Activated T-cell treated with anti-CD3 and anti-CD28 coated beads, Interleukin-2, amount 50 U/mL, for 48 hours (primary cell): ENCODE measurements at regions not wholly inside any gene's neighbourhood (a gene's known extent, or its start where the extent isn't known, plus 50 kb on each side); places are given as distances from the start of the nearest gene placed in this dataset.
"Not testable (repeated sequence)": the region's sequence is repeated elsewhere in the genome, so short reads cannot be mapped to it uniquely, and the experiment has no call there.

Experiments used
- DNase-seq, 2 experiments: peaks; one replicate each; pipeline ENCODE4 v3.0.0-alpha.2; 2020

- no peak for DNase-seq
Observed at GRCh38 chr1:209155546-209155945, 428.0 kb upstream of the CAMK1G start.

GRCh38 chr1:209156991-209157390 lies 426.5 kb upstream of the CAMK1G start:
- DNase-seq = no peak

- DNase-seq = no peak
Observed at GRCh38 chr1:209157546-209158249, 425.8 kb upstream of the CAMK1G start.

GRCh38 chr1:209158851-209159250 lies 424.7 kb upstream of the CAMK1G start:
- DNase-seq = no peak

GRCh38 chr1:209160230-209160629 lies 423.3 kb upstream of the CAMK1G start:
- DNase-seq = no peak

- no peak for DNase-seq
Observed at GRCh38 chr1:209162651-209163050, 420.9 kb upstream of the CAMK1G start.

- no peak for DNase-seq
Observed at GRCh38 chr1:209168204-209168603, 415.3 kb upstream of the CAMK1G start.

- no peak for DNase-seq
Observed at GRCh38 chr1:209171151-209171550, 412.4 kb upstream of the CAMK1G start.

GRCh38 chr1:209172286-209172685 lies 411.2 kb upstream of the CAMK1G start:
- DNase-seq = no peak

GRCh38 chr1:209172792-209173542 lies 410.5 kb upstream of the CAMK1G start:
- not testable (repeated sequence) for DNase-seq

- not testable (repeated sequence) for DNase-seq
Observed at GRCh38 chr1:209173796-209174195, 409.7 kb upstream of the CAMK1G start.

- no peak for DNase-seq
Observed at GRCh38 chr1:209176866-209177430, 406.6 kb upstream of the CAMK1G start.

- DNase-seq = no peak
Observed at GRCh38 chr1:209183195-209183594, 400.3 kb upstream of the CAMK1G start.

GRCh38 chr1:209187589-209187988 lies 395.9 kb upstream of the CAMK1G start:
- DNase-seq = no peak

GRCh38 chr1:209190591-209191261 lies 392.8 kb upstream of the CAMK1G start:
- DNase-seq = peak; percentile 37 to 44

- no peak for DNase-seq
Observed at GRCh38 chr1:209191262-209191634, 392.3 kb upstream of the CAMK1G start.

- DNase-seq = no peak
Observed at GRCh38 chr1:209196140-209196539, 387.4 kb upstream of the CAMK1G start.

GRCh38 chr1:209198961-209199750 lies 384.4 kb upstream of the CAMK1G start:
- no peak for DNase-seq

- no peak for DNase-seq
Observed at GRCh38 chr1:209199822-209200221, 383.7 kb upstream of the CAMK1G start.

- not testable (repeated sequence) for DNase-seq
Observed at GRCh38 chr1:209202321-209202720, 381.2 kb upstream of the CAMK1G start.

GRCh38 chr1:209202830-209203532 lies 380.5 kb upstream of the CAMK1G start:
- peak; percentile 22 to 25 for DNase-seq

GRCh38 chr1:209203533-209203895 lies 380.0 kb upstream of the CAMK1G start:
- no peak for DNase-seq
